Transverse colon (tissue), 4 donors: ENCODE measurements at regions not wholly inside any gene's neighbourhood (a gene's known extent, or its start where the extent isn't known, plus 50 kb on each side); places are given as distances from the start of the nearest gene placed in this dataset.

Source experiments
- DNase-seq: peaks from one replicate; pipeline ENCODE4 v3.0.0-alpha.2; 2019
- H3K27ac ChIP-seq, 4 donors: fragments of 200-600 bp; sonication (generic); 2 replicates each; pipeline ENCODE4 v1.5.1; 2016 to 2018; ENCODE audit warnings: inconsistent platforms in 4 of 4
- H3K27me3 ChIP-seq: fragments of 200-600 bp; sonication (generic); 2 replicates; pipeline ENCODE4 v1.5.1; 2017; ENCODE audit warnings: inconsistent platforms
- H3K36me3 ChIP-seq, 4 donors: fragments of 200-600 bp; sonication (generic); 2 replicates each; pipeline ENCODE4 v1.5.1; 2017 to 2019; ENCODE audit warnings: inconsistent platforms in 4 of 4
- H3K4me1 ChIP-seq, 4 donors: fragments of 200-600 bp; sonication (generic); 2 replicates each; pipeline ENCODE4 v1.5.1; 2017 to 2020; ENCODE audit warnings: inconsistent platforms in 4 of 4
- H3K4me3 ChIP-seq, 4 donors: fragments of 200-600 bp; sonication (generic); 1 replicate in 1 of 4; 2 replicates in 3 of 4; pipeline versions ENCODE4 v1.5.1 to v1.6.1; 2017 to 2019; ENCODE audit warnings: inconsistent platforms in 4 of 4
- H3K9me3 ChIP-seq, 2 donors: fragments of 200-600 bp; sonication (generic); 2 replicates each; pipeline ENCODE4 v1.5.1; 2017 to 2019; ENCODE audit warnings: inconsistent platforms in 2 of 2
- CTCF ChIP-seq, 5 experiments: fragments of 200-600 bp in 3 of 5; fragments of 450-650 bp in 2 of 5; sonication (generic) in 3 of 5; IDR thresholded peaks; 1 replicate in 2 of 5; 2 replicates in 3 of 5; pipeline ENCODE4 v1.5.1; 2016 to 2017; ENCODE audit warnings: antibody characterized with exemption in 5 of 5, inconsistent platforms in 3 of 5, mild to moderate bottlenecking in 2 of 5, moderate library complexity in 1 of 5
- EP300 ChIP-seq: sonication (generic); formaldehyde crosslinking; IDR thresholded peaks from one replicate; pipeline ENCODE4 v1.6.1; 2017; ENCODE audit warnings: antibody characterized with exemption, low read depth
- POLR2A ChIP-seq: fragments of 450-650 bp; IDR thresholded peaks from one replicate; pipeline ENCODE4 v1.6.1; 2016; ENCODE audit warnings: antibody characterized with exemption, mild to moderate bottlenecking, moderate library complexity
- POLR2AphosphoS5 ChIP-seq, 3 donors: sonication (generic); formaldehyde crosslinking; IDR thresholded peaks; one replicate each; pipeline ENCODE4 v1.6.1; 2016; ENCODE audit warnings: antibody characterized with exemption in 3 of 3
- WGBS, 2 donors: methylation state at CpG; one replicate each; pipeline ENCODE4 v1.1.5; 2018; ENCODE audit warnings: low coverage in 1 of 2; 5-methylcytosine and 5-hydroxymethylcytosine counted together
- in situ Hi-C, 4 donors: fragments of 200-750 bp; cut with MboI; loops; one replicate each; pipeline versions ENCODE4 v1.15.0 to v1.15.1; 2017; ENCODE audit warnings: low sequenced_read_pairs in 3 of 4, low pct_ligation_motif_present in 1 of 4, low pct_unique_long_range_greater_than_20kb in 1 of 4
- intact Hi-C: fragments of 100-400 bp; cut with DNase I; formaldehyde crosslinking; loops from one replicate; pipeline ENCODE4 v1.15.1; 2023; ENCODE audit warnings: low total_unique reads

DNA sequence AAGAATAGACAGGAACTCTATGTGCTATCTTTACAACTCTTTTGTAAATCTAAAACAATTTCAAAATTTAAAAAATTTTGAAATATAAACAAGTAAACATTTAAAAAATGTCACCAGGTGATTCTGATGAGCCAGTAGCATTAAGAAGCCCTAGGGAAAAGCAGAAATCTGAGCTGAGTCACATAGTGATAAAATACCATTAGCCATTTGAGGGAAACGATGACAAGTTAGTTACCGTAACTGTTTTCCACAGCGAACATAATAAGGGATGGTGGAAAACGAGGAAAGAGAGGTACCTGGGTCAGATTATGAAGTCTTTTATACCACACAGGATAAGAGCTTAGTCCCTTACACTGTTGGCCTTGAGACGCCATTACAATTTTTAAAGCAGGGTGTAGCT lies 55.5 kb downstream of the PRR15 start:
- Histone ChIP-seq H3K4me3 (no peak overlapping the region), H3K36me3 (no peaks in the 10 kb centered on the region), H3K9me3 (no peaks in the 10 kb centered on the region), H3K4me1 (no peaks in the 10 kb centered on the region), H3K27me3 (no peaks in the 10 kb centered on the region), H3K27ac (no peak overlapping the region)
- no peak for DNase-seq
- in situ Hi-C loops (no loop called here), intact Hi-C loops (no loop called here)
- WGBS, 2 donors = 82 to 89% methylated on average over 5 of the region's 5 CpGs
- TF ChIP-seq POLR2AphosphoS5 (IDR thresholded peaks at IDR 0.05) (no peak), CTCF (IDR thresholded peaks at IDR 0.05) (no peak), EP300 (no peak), POLR2A (no peak)

DNA sequence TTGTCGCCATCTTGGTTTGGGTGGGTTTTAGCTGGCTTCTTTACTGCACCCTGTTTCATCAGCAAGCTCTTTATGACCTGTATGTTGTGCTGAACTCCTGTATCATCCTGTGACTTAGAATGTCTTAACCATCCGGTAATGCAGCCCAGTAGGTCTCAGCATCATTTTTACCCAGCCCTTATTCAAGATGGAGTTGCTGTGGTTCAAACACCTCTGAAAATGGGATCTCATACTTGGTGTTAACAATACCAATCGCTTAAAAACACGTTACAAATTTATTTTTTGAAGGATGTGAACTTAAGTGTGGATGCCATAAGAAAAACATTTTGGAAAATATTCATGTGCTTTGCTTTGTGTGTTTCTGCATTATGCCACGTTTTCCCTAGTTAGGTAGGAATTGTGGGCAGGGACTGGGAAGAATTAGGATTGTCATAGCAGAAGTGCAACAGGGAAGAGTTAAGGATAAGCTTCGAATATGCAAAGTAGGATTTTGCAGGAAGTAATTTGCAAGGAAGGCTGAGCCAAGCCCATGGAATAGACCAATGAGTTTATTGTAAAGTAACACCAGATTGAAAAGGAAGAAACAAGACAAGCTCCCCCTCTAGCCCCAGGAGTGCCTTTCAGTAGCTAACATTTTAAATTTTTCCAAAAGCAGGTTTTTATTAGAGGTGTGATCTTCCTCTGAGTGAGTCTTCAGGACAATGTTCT lies 56.4 kb downstream of the PRR15 start:
- Histone ChIP-seq H3K4me3 (no peak overlapping the region), H3K4me1 (no peaks in the 10 kb centered on the region), H3K36me3 (no peaks in the 10 kb centered on the region), H3K27ac (no peak overlapping the region), H3K9me3 (no peaks in the 10 kb centered on the region), H3K27me3 (no peaks in the 10 kb centered on the region)
- in situ Hi-C loops = no loop called here
- no peak for TF ChIP-seq EP300
- TF ChIP-seq POLR2AphosphoS5 (IDR thresholded peaks at IDR 0.05) = no peak
- no peak for TF ChIP-seq POLR2A
- TF ChIP-seq CTCF (IDR thresholded peaks at IDR 0.05) = no peak
- WGBS, 2 donors = 52 to 65% methylated on average over 4 to 6 of the region's 6 CpGs
- DNase-seq = no peak
- intact Hi-C loops = no loop called here

- intact Hi-C loops = no loop called here
- no peak overlapping the region for H3K4me3 ChIP-seq
- H3K9me3 ChIP-seq = no peaks in the 10 kb centered on the region
- in situ Hi-C loops = no loop called here
- no peak for TF ChIP-seq EP300
- no peak for TF ChIP-seq POLR2A
- no peak for TF ChIP-seq POLR2AphosphoS5 (IDR thresholded peaks at IDR 0.05)
- no peak for TF ChIP-seq CTCF (IDR thresholded peaks at IDR 0.05)
- H3K36me3 ChIP-seq = no peaks in the 10 kb centered on the region
- no peaks in the 10 kb centered on the region for H3K27me3 ChIP-seq
- no peak overlapping the region for H3K27ac ChIP-seq
- no peaks in the 10 kb centered on the region for H3K4me1 ChIP-seq
- WGBS, 2 donors = 72% methylated on average over 2 of the region's 2 CpGs; no CpG with 5 or more reads in 1 of the 2 donors
- DNase-seq = no peak
Measured at GRCh38 chr7:29620556-29620930, 56.9 kb downstream of the PRR15 start.

GRCh38 chr7:29622335-29623265 lies 59.0 kb downstream of the PRR15 start:
- intact Hi-C loops = no loop called here
- in situ Hi-C loops = no loop called here
- DNase-seq = no peak

More at GRCh38 chr7:29622335-29623265, 59.0 kb downstream of the PRR15 start:
- Histone ChIP-seq H3K36me3 (no peaks in the 10 kb centered on the region), H3K4me3 (no peak overlapping the region), H3K9me3 (no peaks in the 10 kb centered on the region), H3K4me1 (no peaks in the 10 kb centered on the region), H3K27me3 (no peaks in the 10 kb centered on the region), H3K27ac (no peak overlapping the region)
- no peak for TF ChIP-seq POLR2AphosphoS5 (IDR thresholded peaks at IDR 0.05)
- no peak for TF ChIP-seq EP300
- TF ChIP-seq CTCF (IDR thresholded peaks at IDR 0.05) = no peak
- no peak for TF ChIP-seq POLR2A
- WGBS, 2 donors = 66 to 77% methylated on average over 6 to 13 of the region's 13 CpGs
